H1 (cell line): ENCODE measurements at regions not wholly inside any gene's neighbourhood (a gene's known extent, or its start where the extent isn't known, plus 50 kb on each side); places are given as distances from the start of the nearest gene placed in this dataset.

Source experiments
- CTBP2 ChIP-seq: IDR thresholded peaks from 2 replicates; pipeline ENCODE4 v1.7.0; 2011; ENCODE audit warnings: borderline replicate concordance, mild to moderate bottlenecking, moderate library complexity, mixed read lengths, low read length; ENCODE audit not compliant: insufficient read depth, insufficient read length
- MAFK ChIP-seq: IDR thresholded peaks from 2 replicates; pipeline ENCODE4 v1.6.1; 2012; ENCODE audit warnings: low read depth, mild to moderate bottlenecking, improper control_type of control experiment, low read length
- SIRT6 ChIP-seq: IDR thresholded peaks from one replicate; pipeline ENCODE4 v1.7.1; 2012; ENCODE audit warnings: low read length, inconsistent platforms
- TF ChIP-seq, protein P1 (sequence below): fragments of 300-600 bp; sonication (generic); IDR thresholded peaks from 2 replicates; pipeline ENCODE4 v1.7.1; 2012; ENCODE audit warnings: low read length, moderate library complexity, mild to moderate bottlenecking, inconsistent platforms; ENCODE audit not compliant: insufficient replicate concordance

DNA sequence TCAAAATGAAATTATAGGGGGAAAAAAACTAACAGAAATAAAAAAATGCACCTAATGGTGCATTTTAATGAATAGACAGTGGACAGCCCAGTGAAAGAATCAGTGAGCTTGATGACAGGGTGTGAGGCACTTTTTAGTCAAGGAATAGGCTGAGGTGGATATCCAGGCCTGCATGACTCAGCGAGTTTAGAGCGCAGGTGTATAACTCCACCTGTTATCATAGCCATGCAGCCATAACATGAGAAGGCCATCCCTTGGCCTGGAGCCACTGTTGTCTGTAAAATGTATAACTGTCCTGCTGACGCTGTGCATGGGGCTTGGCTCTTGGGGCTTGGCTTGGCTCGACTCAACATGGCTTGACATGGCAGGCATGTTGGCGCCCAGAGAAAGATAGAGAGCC, 331.5 kb upstream of the NOX3 start (continued):
- TF ChIP-seq SIRT6: no peak
- no peak for TF ChIP-seq CTBP2
- no peak for TF ChIP-seq MAFK
- TF ChIP-seq, protein P1, sequence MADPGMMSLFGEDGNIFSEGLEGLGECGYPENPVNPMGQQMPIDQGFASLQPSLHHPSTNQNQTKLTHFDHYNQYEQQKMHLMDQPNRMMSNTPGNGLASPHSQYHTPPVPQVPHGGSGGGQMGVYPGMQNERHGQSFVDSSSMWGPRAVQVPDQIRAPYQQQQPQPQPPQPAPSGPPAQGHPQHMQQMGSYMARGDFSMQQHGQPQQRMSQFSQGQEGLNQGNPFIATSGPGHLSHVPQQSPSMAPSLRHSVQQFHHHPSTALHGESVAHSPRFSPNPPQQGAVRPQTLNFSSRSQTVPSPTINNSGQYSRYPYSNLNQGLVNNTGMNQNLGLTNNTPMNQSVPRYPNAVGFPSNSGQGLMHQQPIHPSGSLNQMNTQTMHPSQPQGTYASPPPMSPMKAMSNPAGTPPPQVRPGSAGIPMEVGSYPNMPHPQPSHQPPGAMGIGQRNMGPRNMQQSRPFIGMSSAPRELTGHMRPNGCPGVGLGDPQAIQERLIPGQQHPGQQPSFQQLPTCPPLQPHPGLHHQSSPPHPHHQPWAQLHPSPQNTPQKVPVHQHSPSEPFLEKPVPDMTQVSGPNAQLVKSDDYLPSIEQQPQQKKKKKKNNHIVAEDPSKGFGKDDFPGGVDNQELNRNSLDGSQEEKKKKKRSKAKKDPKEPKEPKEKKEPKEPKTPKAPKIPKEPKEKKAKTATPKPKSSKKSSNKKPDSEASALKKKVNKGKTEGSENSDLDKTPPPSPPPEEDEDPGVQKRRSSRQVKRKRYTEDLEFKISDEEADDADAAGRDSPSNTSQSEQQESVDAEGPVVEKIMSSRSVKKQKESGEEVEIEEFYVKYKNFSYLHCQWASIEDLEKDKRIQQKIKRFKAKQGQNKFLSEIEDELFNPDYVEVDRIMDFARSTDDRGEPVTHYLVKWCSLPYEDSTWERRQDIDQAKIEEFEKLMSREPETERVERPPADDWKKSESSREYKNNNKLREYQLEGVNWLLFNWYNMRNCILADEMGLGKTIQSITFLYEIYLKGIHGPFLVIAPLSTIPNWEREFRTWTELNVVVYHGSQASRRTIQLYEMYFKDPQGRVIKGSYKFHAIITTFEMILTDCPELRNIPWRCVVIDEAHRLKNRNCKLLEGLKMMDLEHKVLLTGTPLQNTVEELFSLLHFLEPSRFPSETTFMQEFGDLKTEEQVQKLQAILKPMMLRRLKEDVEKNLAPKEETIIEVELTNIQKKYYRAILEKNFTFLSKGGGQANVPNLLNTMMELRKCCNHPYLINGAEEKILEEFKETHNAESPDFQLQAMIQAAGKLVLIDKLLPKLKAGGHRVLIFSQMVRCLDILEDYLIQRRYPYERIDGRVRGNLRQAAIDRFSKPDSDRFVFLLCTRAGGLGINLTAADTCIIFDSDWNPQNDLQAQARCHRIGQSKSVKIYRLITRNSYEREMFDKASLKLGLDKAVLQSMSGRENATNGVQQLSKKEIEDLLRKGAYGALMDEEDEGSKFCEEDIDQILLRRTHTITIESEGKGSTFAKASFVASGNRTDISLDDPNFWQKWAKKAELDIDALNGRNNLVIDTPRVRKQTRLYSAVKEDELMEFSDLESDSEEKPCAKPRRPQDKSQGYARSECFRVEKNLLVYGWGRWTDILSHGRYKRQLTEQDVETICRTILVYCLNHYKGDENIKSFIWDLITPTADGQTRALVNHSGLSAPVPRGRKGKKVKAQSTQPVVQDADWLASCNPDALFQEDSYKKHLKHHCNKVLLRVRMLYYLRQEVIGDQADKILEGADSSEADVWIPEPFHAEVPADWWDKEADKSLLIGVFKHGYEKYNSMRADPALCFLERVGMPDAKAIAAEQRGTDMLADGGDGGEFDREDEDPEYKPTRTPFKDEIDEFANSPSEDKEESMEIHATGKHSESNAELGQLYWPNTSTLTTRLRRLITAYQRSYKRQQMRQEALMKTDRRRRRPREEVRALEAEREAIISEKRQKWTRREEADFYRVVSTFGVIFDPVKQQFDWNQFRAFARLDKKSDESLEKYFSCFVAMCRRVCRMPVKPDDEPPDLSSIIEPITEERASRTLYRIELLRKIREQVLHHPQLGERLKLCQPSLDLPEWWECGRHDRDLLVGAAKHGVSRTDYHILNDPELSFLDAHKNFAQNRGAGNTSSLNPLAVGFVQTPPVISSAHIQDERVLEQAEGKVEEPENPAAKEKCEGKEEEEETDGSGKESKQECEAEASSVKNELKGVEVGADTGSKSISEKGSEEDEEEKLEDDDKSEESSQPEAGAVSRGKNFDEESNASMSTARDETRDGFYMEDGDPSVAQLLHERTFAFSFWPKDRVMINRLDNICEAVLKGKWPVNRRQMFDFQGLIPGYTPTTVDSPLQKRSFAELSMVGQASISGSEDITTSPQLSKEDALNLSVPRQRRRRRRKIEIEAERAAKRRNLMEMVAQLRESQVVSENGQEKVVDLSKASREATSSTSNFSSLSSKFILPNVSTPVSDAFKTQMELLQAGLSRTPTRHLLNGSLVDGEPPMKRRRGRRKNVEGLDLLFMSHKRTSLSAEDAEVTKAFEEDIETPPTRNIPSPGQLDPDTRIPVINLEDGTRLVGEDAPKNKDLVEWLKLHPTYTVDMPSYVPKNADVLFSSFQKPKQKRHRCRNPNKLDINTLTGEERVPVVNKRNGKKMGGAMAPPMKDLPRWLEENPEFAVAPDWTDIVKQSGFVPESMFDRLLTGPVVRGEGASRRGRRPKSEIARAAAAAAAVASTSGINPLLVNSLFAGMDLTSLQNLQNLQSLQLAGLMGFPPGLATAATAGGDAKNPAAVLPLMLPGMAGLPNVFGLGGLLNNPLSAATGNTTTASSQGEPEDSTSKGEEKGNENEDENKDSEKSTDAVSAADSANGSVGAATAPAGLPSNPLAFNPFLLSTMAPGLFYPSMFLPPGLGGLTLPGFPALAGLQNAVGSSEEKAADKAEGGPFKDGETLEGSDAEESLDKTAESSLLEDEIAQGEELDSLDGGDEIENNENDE: no peak
